Prostate gland (tissue), 2 donors: ENCODE measurements at regions not wholly inside any gene's neighbourhood (a gene's known extent, or its start where the extent isn't known, plus 50 kb on each side); places are given as distances from the start of the nearest gene placed in this dataset.

Experiments
- POLR2AphosphoS5 ChIP-seq: sonication (generic); formaldehyde crosslinking; IDR thresholded peaks from one replicate; pipeline ENCODE4 v1.6.1; 2017; ENCODE audit warnings: antibody characterized with exemption
- TF ChIP-seq, protein P1 (sequence below), 4 experiments: fragments of 200-600 bp in 2 of 4; fragments of 450-650 bp in 2 of 4; sonication (generic) in 2 of 4; IDR thresholded peaks; 1 replicate in 3 of 4; 2 replicates in 1 of 4; pipeline ENCODE4 v1.5.1; 2016 to 2019; ENCODE audit warnings: antibody characterized with exemption in 4 of 4, mild to moderate bottlenecking in 2 of 4, moderate library complexity in 2 of 4

- TF ChIP-seq, protein P1, sequence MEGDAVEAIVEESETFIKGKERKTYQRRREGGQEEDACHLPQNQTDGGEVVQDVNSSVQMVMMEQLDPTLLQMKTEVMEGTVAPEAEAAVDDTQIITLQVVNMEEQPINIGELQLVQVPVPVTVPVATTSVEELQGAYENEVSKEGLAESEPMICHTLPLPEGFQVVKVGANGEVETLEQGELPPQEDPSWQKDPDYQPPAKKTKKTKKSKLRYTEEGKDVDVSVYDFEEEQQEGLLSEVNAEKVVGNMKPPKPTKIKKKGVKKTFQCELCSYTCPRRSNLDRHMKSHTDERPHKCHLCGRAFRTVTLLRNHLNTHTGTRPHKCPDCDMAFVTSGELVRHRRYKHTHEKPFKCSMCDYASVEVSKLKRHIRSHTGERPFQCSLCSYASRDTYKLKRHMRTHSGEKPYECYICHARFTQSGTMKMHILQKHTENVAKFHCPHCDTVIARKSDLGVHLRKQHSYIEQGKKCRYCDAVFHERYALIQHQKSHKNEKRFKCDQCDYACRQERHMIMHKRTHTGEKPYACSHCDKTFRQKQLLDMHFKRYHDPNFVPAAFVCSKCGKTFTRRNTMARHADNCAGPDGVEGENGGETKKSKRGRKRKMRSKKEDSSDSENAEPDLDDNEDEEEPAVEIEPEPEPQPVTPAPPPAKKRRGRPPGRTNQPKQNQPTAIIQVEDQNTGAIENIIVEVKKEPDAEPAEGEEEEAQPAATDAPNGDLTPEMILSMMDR (IDR thresholded peaks at IDR 0.05), result no peak
- TF ChIP-seq POLR2AphosphoS5, result no peak
Observed at GRCh38 chr6:6455272-6455671, 133.2 kb upstream of the LY86 start.
